OCI-LY3 (cell line): ENCODE measurements at regions not wholly inside any gene's neighbourhood (a gene's known extent, or its start where the extent isn't known, plus 50 kb on each side); places are given as distances from the start of the nearest gene placed in this dataset.

Experiments used
- H2AFZ ChIP-seq: fragments of 200-600, 300-600 bp; shearing (Covaris generic); 2 replicates; pipeline ENCODE4 v1.6.0; 2014; ENCODE audit warnings: antibody characterized with exemption, low read depth, low read length
- H3K27ac ChIP-seq: fragments of 200-600, 300-600 bp; sonication (generic); 2 replicates; pipeline ENCODE4 v1.5.1; 2014; ENCODE audit warnings: mild to moderate bottlenecking, low read length, moderate library complexity, mixed read lengths
- H3K27me3 ChIP-seq: fragments of 200-600, 300-600 bp; sonication (generic); 2 replicates; pipeline ENCODE4 v1.6.1; 2014; ENCODE audit warnings: low read depth, low read length, mixed read lengths
- H3K36me3 ChIP-seq: fragments of 200-600, 300-600 bp; sonication (generic); replicated peaks from 2 replicates; pipeline ENCODE3; 2014; ENCODE audit warnings: low read depth, low read length, mixed read lengths
- H3K4me1 ChIP-seq: fragments of 300-600, 200-600 bp; sonication (generic); 2 replicates; pipeline ENCODE4 v1.6.1; 2014; ENCODE audit warnings: low read length, mixed read lengths
- H3K4me2 ChIP-seq: fragments of 200-600, 300-600 bp; sonication (generic); 2 replicates; pipeline ENCODE4 v1.6.1; 2014; ENCODE audit warnings: low read length, mixed read lengths
- H3K4me3 ChIP-seq: fragments of 300-600, 200-600 bp; sonication (generic); 2 replicates; pipeline ENCODE4 v1.5.1; 2014; ENCODE audit warnings: antibody characterized with exemption, mild to moderate bottlenecking, low read length, moderate library complexity
- H3K79me2 ChIP-seq: fragments of 300-600, 200-600 bp; shearing (Covaris generic); 2 replicates; pipeline ENCODE4 v1.6.1; 2014; ENCODE audit warnings: mild to moderate bottlenecking, low read length, mixed read lengths
- H3K9ac ChIP-seq: fragments of 300-600, 200-600 bp; shearing (Covaris generic); 2 replicates; pipeline ENCODE4 v1.6.0; 2014; ENCODE audit warnings: mild to moderate bottlenecking, low read length, moderate library complexity
- H3K9me3 ChIP-seq: fragments of 200-600, 300-600 bp; shearing (Covaris generic); 2 replicates; pipeline ENCODE4 v1.6.1; 2014; ENCODE audit warnings: low read length, mixed read lengths; ENCODE audit not compliant: insufficient read depth
- H4K20me1 ChIP-seq: fragments of 200-600, 300-600 bp; sonication (generic); 2 replicates; pipeline ENCODE4 v1.6.1; 2016; ENCODE audit warnings: low read length, mixed read lengths; ENCODE audit not compliant: insufficient read depth
- CTCF ChIP-seq: fragments of 200-600, 300-600 bp; sonication (generic); IDR thresholded peaks from 2 replicates; pipeline ENCODE4 v1.5.1; 2014; ENCODE audit warnings: antibody characterized with exemption, low read length, low read depth
- EZH2phosphoT487 ChIP-seq: fragments of 200-600 bp; shearing (Covaris generic); IDR thresholded peaks from 2 replicates; pipeline ENCODE4 v1.6.1; 2018; ENCODE audit warnings: antibody characterized with exemption, mixed run types, low read depth

DNA sequence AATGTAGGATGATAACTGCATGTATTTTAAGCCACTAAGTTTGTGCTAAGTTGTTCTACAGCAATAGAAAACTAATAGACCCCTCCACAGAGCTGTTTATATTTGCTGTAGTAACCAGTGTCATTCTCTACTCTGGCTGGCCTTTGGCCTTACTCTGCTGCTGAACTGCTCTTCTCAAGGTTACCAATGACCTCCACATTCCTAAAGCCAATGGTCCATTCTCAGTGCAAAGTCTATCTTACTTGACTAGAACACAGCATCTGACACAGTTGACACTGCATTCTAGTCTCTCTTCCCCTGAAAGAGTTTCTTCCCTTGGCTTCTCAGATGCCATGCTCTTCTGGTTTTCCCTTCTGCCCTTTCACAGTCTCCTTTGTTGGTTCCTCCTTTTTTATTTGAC lies 154.8 kb upstream of the CRY1 start:
- Histone ChIP-seq H4K20me1 (no peaks in the 10 kb centered on the region), H3K9me3 (no peaks in the 10 kb centered on the region)

DNA sequence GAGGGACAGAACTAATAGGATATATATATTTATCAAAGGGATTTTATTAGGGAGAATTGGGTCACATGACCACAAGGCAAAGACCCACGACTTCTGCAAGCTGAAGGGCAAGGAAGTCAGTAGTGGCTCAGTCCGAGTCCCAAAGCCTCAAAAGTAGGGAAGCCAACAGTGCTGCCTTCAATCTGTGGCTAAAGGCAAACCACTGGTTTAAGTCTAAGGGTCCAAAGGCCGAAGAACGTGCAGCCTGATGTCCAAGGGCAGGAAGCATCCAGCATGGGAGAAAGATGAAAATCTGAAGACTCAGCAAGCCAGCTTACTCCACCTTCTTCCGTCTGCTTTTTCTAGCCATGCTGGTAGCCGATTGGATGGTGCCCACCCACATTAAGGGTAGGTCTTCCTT lies 157.9 kb upstream of the CRY1 start:
- Histone ChIP-seq H3K4me3 (no peak overlapping the region), H3K9ac (no peak overlapping the region), H3K4me1 (no peaks in the 10 kb centered on the region), H2AFZ (no peak overlapping the region), H3K79me2 (no peaks in the 10 kb centered on the region), H3K27me3 (peaks cover 5% of the 10 kb centered on the region; the same call in 1 of the 2 replicates), H3K27ac (no peak overlapping the region), H3K36me3 (no peaks in the 10 kb centered on the region), H4K20me1 (no peaks in the 10 kb centered on the region), H3K4me2 (no peak overlapping the region), H3K9me3 (no peaks in the 10 kb centered on the region)
- TF ChIP-seq EZH2phosphoT487 = no peak

More for the DNA sequence above, 154.8 kb upstream of the CRY1 start:
- Histone ChIP-seq H3K27me3 (peaks cover 10% of the 10 kb centered on the region; the same call in 1 of the 2 replicates), H3K27ac (no peak overlapping the region), H3K4me3 (no peak overlapping the region), H3K79me2 (no peaks in the 10 kb centered on the region), H3K4me1 (no peaks in the 10 kb centered on the region), H3K4me2 (no peak overlapping the region), H3K36me3 (no peaks in the 10 kb centered on the region), H2AFZ (no peak overlapping the region), H3K9ac (no peak overlapping the region)
- TF ChIP-seq EZH2phosphoT487 (no peak), CTCF (no peak)

DNA sequence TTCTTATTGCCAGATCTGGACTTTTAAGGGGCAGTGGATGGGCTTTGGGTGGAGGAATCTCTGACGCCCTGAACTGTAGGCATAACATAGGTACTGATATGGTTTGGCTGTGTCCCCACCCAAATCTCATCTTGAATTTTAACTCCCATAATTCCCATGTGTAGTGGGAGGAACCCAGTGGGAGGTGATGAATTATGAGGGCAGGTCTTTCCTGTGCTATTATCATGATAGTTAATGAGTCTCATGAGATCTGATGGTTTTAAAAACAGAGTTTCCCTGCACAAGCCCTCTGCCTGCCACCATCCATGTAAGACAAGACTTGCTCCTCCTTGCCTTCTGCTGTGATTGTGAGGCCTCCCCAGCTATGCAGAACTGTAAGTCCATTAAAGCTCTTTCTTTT lies 160.0 kb upstream of the CRY1 start:
- no peak for TF ChIP-seq EZH2phosphoT487
- no peak overlapping the region for H3K27ac ChIP-seq
- no peaks in the 10 kb centered on the region for H3K36me3 ChIP-seq
- peaks cover 5% of the 10 kb centered on the region; the same call in 1 of the 2 replicates for H3K27me3 ChIP-seq
- no peaks in the 10 kb centered on the region for H3K9me3 ChIP-seq
- H3K4me2 ChIP-seq = no peak overlapping the region
- no peak overlapping the region for H3K4me3 ChIP-seq
- no peaks in the 10 kb centered on the region for H4K20me1 ChIP-seq
- H3K79me2 ChIP-seq = no peaks in the 10 kb centered on the region
- H3K9ac ChIP-seq = no peak overlapping the region
- no peak overlapping the region for H2AFZ ChIP-seq
- no peaks in the 10 kb centered on the region for H3K4me1 ChIP-seq

DNA sequence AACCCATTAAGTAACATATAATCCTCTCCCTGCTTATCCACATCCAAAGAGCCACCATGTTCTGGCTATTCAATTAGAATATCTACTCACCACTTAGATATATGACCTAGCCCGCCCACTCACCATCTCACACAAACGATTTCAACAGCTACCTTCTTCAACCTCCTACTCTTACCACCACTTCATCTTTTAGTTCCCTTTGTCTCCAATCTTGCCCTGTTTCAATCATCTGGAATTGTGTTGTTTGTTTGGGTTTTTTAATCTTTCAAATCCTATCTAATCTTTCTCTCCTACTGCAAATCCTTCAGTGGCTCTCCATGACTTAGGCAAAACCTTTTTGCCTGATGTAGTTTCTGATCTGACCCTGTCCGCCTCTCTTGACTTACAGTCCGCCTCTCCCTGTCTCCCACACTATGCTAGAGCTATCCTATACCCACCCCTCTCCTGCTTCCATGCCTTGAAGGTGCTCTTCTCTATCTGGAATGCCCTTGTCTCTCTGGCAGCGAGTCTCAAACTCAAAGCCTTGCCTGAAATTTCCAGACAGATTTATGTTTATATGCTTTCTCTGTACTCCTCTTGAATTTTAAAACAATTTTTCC lies 161.0 kb upstream of the CRY1 start:
- Histone ChIP-seq H2AFZ (no peak overlapping the region), H3K27me3 (peaks cover 5% of the 10 kb centered on the region; the same call in 1 of the 2 replicates), H3K36me3 (no peaks in the 10 kb centered on the region), H3K9ac (no peak overlapping the region), H4K20me1 (no peaks in the 10 kb centered on the region), H3K27ac (no peak overlapping the region), H3K4me2 (no peak overlapping the region), H3K4me1 (no peaks in the 10 kb centered on the region), H3K4me3 (no peak overlapping the region), H3K79me2 (no peaks in the 10 kb centered on the region), H3K9me3 (no peaks in the 10 kb centered on the region)
- no peak for TF ChIP-seq CTCF
- TF ChIP-seq EZH2phosphoT487 = no peak

DNA sequence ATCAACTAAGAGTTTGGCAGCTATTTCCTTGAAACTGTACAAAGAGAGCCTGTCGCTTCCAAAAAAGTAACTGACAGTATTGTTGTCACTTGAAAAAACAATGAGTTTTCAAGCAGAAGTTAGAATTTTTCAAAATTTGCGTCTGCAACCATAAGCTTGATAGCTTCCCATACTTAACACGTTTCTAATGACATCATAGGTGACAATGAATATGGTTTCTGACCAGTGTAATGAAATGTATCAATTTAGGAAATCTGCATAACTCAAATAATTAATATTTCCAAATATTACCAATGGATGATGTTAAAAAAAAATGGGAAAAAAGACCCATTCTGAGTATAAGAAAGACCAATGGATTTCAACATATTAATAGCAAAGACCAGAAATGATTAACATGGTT lies 165.4 kb upstream of the CRY1 start:
- H3K79me2 ChIP-seq = no peaks in the 10 kb centered on the region
- no peak for TF ChIP-seq CTCF
- TF ChIP-seq EZH2phosphoT487 = no peak
- H3K4me2 ChIP-seq = no peak overlapping the region
- no peak overlapping the region for H3K27ac ChIP-seq
- H4K20me1 ChIP-seq = no peaks in the 10 kb centered on the region
- peaks cover 2% of the 10 kb centered on the region; the same call in 1 of the 2 replicates for H3K9me3 ChIP-seq
- no peak overlapping the region for H3K4me3 ChIP-seq
- H3K4me1 ChIP-seq = no peaks in the 10 kb centered on the region
- no peak overlapping the region for H2AFZ ChIP-seq
- H3K36me3 ChIP-seq = no peaks in the 10 kb centered on the region
- no peak overlapping the region for H3K9ac ChIP-seq
- peaks cover 14% of the 10 kb centered on the region; the same call in 1 of the 2 replicates for H3K27me3 ChIP-seq
